Stimulated activated naive CD4-positive, alpha-beta T cell (primary cell): ENCODE measurements at regions not wholly inside any gene's neighbourhood (a gene's known extent, or its start where the extent isn't known, plus 50 kb on each side); places are given as distances from the start of the nearest gene placed in this dataset.
"Not testable (repeated sequence)": the region's sequence is repeated elsewhere in the genome, so short reads cannot be mapped to it uniquely, and the experiment has no call there.

Experiments
- DNase-seq, 6 experiments: peaks; one replicate each; lab custom pipeline; 2025; lab: John Stamatoyannopoulos, UW

DNA sequence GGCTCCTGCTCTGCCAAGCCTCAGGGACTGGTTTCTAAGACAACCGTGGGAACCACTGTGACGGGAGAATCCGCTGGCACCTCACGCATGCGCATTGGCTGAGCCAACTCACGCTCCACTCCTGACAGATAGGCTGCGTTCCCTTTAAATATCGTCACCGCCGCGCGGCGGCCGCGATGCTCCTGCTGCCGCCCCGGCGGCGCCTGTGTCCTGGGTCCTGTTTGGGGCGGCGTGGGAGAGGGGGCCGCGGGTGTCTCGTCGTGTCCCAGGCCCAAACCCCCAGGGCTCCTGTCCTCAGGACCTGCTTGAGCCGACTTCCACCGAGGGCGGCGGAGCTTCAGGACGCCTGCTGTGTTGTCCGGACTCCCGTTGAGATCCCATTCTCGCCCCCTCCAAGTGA lies 684.8 kb upstream of the TPTE start:
- not testable (repeated sequence) for DNase-seq

DNA sequence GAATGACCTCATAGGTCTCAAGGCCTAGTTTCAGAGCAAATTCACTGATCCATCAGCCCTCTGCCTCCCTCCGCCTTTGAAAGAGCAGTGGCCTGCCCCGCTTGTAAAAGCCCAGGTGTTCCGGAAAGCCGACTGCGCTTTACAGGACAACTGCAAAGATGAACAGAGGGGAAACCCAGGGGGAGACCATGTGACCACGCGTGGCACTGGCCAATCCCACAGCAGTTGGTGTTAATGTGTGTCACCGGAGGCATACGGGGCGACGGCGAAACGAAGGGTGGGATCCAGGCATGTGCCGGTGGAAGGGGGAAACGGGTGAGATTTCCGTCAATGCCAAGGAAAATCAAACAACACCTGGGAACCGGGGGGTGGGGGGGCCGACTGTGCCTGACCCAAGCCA lies 684.4 kb upstream of the TPTE start:
- not testable (repeated sequence) for DNase-seq

DNA sequence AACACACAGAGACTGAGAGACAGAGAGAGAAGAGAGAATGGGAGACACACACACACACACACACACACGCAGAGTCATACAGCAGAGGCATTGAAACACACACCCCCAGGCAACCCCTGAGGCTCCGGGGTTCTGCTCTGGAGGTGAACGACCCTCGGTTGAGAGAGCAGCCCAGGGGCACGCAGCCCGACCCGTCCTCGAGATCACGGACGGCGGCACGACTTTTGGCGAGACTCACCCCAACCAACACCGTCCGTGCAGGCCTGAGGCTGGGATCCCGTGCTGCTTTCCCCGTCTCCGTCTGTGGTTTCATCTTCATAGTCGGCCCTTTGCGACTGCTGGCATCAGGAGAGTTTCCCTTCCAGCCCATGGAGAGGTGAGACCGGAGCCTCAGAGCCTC lies 683.9 kb upstream of the TPTE start:
- DNase-seq = not testable (repeated sequence)

DNA sequence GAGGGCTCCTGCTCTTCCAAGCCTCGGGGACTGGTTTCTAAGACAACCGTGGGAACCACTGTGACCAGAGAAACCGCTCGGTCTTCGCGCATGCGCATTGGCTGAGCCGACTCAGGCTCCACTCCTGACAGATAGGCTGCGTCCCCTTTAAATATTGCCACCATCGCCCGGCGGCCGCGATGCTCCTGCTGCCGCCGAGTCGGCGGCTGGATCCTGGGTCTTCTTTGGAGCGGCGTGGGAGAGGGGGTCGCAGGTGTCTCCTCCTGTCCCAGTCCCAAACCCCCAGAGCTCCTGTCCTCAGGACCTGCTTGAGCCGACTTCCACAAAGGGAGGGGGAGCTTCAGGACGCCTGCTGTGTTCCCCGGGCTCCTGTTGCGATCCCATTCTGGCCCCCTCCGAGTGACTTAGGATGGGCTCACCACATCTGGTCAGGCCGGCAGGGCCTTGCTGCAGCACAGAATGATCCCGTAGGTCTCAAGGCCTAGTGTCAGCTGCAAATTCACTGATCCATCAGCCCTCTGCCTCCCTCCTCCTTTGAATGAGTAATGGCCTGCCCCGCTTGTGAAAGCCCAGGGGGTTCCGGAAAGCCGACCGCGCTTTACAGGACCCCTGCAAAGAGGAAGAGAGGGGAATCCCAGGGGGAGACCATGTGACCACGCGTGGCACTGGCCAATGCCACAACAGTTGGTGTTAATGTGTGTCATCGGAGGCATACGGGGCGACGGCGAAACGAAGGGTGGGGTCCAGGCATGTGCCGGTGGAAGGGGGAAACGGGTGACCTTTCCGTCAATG lies 683.2 kb upstream of the TPTE start:
- no peak for DNase-seq

DNA sequence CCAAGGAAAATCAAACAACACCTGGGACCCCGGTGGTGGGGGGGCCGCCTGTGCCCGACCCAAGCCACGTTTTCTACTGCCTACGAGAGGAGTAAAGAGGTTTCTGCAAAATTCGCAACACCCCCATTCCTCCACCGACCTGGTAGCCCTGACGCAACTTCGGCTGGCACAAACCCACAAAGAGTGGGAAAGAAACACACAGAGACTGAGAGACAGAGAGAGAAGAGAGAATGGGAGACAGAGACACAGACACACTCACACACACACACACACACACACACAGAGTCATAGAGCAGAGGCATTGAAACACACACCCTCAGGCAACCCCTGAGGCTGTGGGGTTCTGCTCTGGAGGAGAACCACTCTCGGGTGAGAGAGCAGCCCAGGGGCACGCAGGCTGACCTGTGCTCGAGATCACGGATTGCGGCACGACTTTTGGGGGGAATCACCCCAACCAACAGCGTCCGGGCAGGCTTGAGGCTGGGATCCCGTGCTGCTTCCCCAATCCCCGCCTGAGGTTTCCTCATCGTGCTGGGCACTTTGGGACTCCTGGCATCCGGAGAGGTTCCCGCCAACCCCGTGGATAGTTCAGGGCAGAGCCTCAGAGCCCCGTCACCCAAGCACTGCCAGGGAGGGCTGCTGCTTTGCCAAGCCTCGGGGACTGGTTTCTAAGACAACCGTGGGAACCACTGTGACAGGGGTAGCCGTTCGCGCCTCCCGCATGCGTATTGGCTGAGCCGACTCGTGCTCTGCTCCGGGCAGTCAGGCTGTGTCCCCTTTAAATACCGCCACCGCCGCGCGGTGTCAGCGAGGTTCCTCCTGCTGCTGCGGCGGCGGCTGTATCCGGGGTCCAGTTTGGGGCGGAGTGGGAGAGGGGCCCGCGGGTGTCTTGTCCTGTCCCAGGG lies 682.4 kb upstream of the TPTE start:
- no peak for DNase-seq

DNA sequence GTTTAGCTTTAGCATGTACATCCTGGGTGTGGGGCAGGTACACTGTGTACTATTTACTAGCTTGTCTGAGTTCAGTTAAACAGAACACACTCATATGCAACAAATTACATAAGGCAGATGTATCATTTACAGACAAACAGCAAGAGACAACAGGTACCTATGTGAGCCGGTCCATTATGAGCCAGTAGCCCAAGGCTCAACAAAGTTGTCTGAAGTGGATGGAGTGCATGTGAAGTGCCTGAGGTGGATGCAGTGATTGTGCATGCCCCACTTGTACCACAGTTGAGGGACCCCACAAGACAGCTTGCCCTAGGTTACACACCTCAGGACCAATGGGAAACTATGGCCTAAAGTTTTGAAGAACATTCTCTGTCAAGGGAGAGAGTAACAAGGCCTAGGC lies 677.3 kb upstream of the TPTE start:
- not testable (repeated sequence) for DNase-seq

DNA sequence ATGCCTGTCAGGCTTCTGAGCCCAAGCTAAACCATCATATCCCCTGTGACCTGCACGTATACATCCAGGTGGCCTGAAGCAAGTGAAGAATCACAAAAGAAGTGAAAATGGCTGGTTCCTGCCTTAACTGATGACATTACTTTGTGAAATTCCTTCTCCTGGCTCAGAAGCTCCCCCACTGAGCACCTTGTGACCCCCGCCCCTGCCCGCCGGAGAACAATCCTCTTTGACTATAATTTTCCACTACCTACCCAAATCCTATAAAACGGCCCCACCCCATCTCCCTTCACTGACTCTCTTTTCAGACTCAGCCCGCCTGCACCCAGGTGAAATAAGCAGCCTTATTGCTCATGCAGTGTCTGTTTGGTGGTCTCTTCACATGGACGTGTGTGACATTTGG lies 673.9 kb upstream of the TPTE start:
- not testable (repeated sequence) for DNase-seq

DNA sequence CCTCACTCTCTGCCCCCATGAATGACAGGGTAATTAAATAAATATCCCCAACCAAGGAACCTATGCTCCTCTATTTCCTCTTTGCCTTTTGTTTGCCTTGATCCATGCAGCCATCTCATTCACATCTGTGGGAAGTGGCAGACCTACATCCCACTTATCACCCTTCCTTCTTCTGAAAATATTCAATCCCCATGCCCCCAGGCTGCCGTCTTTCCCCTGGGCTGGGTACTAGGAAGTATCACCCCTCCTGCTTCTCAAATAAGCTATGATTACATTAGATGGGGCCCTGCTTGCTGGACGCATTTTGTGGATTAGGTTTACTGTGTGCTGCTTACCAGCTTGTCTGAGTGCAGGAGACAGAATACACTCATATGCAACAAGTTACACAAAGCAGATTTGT lies 670.2 kb upstream of the TPTE start:
- DNase-seq = not testable (repeated sequence)

DNA sequence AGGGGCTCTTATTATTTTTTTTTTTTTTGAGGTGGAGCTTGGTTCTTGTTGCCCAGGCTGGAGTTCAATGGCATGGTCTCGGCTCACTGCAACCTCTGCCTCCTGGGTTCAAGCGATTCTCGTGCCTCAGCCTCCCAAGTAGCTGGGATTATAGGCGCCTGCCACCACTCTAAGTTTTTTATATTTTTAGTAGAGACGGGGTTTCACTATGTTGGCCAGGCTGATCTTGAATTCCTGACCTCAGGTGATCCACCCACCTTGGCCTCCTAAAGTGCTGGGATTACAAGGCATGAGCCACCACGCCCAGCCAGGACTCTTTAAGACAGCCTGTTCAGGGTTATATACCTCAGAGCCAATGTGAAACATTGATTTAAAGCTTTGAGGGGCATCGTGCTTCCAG lies 669.7 kb upstream of the TPTE start:
- not testable (repeated sequence) for DNase-seq

DNA sequence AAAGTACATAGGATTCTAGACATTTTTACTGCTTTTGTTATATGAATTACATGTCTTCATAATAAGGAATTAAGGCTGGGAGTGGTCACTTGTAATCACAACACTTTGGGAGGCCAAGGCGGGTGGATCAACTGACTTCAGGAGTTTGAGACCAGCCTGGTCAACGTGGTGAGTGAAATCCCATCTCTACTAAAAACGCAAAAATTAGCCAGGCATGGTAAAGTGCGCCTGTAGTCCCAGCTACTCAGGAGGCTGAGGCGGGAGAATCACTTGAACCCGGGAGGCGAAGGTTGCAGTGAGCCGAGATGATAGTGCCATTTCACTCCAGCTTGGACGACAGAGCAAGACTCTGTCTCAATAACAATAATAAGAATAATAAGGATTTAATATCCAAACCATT lies 663.8 kb upstream of the TPTE start:
- not testable (repeated sequence) for DNase-seq

DNA sequence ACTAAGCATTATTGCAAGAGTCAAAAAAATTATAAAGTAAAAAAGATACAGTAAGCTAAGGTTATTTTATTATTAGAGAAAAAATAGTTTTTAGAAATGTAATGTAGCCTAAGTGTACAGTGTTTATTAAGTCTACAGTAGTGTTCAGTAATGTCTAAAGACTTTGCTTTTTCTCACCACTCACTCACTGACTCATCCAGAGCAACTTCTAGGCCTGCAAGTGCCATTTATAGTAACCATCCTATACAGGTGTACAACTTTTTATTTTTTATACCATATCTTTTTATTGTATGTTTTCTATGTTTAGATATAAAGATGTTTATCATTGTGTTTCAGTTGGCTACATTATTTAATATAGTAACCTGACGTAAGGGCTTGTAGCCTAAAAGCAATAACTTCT lies 661.5 kb upstream of the TPTE start:
- DNase-seq = not testable (repeated sequence)

DNA sequence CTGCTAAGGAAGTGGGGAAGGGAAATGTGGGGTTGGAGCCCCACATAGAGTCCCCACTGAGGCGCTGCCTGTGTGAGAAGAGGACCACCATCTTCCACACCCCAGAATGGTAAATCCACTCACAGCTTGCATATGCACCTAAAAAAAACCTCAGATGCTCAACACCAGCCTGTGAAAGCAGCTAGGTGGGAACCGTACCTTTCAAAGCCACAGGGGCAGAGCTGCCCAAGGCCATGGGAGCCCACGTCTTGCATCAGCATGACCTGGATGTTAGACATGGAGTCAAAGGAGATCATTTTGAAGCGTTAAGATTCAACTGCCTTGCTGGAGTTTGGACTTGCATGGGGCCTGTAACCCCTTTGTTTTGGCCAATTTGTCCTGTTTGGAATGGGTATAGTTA lies 658.9 kb upstream of the TPTE start:
- not testable (repeated sequence) for DNase-seq

DNA sequence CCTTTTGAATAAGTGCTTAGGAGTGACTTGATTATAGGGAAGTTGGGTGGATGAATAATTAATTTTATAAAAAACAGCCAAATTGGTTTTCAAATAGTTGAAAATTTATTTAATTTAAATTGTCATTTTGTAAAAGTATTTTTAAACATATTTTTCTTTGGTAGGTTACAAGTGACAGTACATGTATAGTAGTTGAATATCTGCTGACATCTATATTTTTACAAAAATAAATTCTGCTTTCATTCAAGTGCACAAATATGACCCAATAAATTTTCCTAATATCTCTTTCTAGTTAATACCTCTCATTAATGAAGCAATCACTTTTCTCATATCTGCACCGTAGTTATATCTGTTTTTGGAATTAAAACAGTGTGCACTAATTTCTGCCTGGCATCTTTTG lies 653.6 kb upstream of the TPTE start:
- not testable (repeated sequence) for DNase-seq

DNA sequence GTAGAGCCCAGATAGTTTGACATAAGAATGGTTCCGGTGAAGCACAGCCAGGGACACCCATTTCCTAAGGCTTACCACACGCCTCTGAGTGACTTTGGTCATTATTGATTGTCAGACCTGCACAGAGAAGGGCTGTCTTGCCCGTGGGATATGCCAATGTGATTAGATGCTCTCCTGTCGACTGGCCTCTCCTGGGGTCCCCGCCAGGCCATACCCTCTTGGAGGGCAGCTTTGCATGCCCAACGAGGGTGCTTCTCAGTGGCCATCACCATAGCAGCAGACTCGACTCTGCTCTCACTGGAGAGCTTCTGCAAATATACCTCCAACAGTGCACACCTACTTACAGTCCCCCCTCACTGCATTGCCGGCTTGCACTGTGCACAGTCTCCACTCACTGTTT lies 648.3 kb upstream of the TPTE start:
- not testable (repeated sequence) for DNase-seq

DNA sequence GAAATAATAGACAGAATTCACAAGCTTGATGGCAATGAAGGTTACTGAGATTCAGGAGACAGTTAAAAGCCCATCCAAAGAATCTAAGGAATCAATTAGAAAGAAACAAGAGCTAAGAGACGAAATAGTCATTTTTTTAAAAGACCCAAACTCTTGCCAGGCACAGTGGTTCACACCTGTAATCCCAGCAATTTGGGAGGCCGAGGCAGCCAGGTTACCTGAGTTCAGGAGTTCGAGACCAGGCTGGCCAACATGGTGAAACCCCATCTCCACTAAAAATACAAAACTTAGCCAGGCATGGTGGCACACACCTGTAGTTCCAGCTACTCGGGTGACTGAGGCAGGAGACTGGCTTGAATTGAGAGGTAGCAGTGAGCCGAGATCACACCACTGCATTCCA lies 647.2 kb upstream of the TPTE start:
- not testable (repeated sequence) for DNase-seq

DNA sequence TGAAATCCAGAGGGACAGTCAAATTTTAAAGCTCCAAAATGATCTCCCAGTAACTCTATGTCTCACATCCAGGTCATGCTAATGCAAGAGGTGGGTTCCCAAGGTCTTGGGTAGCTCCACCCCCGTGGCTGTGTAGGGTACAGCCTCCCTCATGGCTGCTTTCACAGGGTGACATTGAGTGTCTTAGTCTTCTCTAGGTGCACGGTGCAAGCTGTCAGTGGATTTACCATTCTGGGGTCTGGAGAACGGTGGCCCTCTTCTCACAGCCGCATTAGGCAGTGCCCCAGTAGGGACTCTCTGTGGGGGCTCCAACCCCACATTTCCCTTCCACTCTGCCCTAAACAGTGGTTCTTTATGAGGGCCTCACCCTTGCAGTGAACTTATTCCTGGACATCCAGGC lies 640.0 kb upstream of the TPTE start:
- DNase-seq = not testable (repeated sequence)

DNA sequence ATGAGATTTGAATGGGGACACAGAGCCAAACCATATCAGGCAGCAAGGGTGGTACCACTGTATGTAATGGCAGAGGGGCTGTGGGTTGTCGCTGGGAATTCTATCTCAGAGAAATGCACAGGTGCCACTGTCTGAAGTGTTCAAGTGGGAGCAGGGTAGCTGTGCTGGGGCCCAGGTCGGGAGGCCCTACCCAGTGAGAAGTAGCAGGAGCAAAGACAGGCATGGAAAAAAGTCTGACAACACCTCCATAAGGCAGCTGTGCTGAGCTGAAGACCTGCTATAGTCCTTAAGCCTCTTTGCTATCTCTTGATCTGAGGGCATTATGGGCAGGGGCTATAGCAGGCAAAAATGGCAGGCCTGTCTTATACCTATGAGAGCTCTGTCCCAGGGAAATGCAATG lies 638.3 kb upstream of the TPTE start:
- DNase-seq = not testable (repeated sequence)

DNA sequence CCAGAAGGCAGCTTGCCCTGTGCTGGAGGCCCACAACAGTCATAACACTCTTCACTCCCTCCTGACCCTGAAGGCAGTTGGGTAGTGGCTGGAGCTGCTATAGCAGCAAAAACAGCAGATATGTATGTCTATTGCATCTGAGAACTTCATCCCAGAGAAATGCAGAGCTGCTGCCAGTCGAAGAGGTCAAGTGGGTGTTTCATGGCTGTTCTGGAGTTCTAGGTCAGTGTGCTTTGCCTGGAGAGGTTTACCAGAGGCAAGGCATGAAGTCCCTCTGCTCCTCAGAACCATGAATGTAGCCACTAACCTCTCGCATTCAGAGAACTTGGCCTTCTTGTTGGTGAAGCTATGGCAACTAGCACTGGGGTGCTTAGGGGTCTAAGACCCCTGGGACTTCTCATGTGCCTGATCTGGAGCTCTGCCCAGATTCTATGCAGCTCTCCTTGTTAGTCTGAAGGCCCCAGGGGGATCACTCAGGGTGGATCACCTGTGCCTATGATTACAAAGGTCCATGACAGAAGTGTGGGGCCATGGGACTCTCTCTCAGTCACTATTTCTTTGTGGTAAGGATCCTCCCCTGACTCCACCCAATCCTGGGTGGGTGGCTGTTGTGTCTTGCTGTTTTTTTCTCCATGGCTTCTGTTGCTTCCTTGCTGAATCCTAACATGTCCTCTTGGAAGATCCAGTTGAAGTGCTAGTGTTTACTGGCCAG lies 637.7 kb upstream of the TPTE start:
- DNase-seq = not testable (repeated sequence)

DNA sequence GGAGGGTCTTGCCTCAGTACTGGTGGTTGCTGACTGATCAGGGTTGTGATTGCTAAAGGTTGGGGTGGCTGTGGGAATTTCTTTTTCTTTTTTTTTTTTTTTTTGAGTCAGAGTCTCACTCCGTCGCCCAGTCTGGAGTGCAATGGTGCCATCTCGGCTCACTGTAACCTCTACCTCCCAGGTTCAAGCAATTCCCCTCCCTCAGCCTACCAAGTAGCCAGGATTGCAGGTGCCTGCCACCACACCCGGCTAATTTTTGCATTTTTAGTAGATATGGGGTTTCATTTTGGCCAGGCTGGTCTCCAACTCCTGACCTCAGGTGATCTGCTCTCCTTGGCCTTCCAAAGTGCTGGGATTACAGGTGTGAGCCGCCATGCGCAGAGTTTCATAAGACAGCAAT lies 632.9 kb upstream of the TPTE start:
- not testable (repeated sequence) for DNase-seq

DNA sequence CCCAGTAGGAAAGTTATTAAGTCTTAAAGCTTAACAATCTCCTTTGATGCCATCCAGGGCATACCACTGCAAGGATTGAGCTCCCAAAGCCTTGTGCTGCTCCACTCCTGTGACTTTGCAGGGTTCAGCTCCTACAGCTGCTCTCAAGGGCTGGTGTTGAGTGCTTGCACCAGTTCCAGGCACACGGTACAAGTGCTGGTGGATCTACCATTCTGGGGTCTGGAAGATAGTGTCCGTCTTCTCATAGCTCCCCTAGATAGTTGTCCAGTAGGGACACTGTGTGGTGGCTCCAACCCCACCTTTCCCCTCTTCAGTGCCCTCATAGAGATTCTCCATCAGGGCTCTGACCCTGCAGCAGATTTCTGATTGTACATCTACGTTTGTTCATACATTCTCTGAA lies 617.8 kb upstream of the TPTE start:
- not testable (repeated sequence) for DNase-seq

DNA sequence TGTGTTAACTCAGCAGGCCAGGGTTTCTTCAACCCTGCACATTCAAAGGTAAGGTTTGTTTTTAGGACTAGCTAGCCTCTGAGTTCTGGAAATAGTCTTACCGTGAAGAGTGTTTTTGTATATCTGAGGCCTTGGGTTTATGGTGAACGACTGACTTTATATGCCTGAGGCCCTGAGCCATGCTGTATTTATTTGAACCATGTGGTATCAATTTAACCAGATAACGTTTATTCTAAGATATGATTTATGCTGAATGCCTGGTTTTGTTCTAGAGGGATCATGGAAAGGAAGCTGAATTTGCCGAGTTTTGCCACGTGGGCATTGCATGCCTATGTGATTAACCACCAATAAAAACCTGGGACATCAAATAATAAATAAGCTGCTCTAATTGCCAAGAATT lies 607.2 kb upstream of the TPTE start:
- not testable (repeated sequence) for DNase-seq

DNA sequence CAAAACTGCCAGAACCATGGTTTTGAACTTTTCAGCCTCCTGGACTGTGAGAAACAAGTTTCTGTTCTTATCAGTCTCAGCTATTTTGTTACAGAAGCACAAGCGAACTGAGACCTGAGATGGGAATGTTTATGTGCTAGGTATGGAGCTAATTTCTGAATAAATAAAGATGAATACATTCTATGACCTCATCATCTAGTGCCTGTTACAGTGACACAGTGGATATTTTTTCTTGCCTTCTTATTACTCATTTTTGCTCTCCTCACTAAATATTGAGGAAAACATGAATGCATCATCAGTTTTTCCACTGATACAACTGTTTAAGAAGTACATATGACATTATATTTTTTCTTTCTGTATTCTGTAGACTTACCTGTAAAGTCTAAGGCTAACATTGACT lies 601.9 kb upstream of the TPTE start:
- DNase-seq = not testable (repeated sequence)
